ENCODE measurements at regions not wholly inside any gene's neighbourhood (a gene's known extent, or its start where the extent isn't known, plus 50 kb on each side); places are given as distances from the start of the nearest gene placed in this dataset.

GRCh38 chr4:156228676-156229075 is 275.0 kb upstream of the CTSO start:
- no peak for TF ChIP-seq POLR2A (IDR thresholded peaks at IDR 0.05; ENCODE audit: low read length)
- no peak for TF ChIP-seq GATA1 (IDR thresholded peaks at IDR 0.05; ENCODE audit: low read depth, low read length)
